ENCODE measurements at regions not wholly inside any gene's neighbourhood (a gene's known extent, or its start where the extent isn't known, plus 50 kb on each side); places are given as distances from the start of the nearest gene placed in this dataset.
A peak's percentile ranks its signal among the peaks of the same experiment; 100 is the strongest.
"Not testable (repeated sequence)": the region's sequence is repeated elsewhere in the genome, so short reads cannot be mapped to it uniquely, and the experiment has no call there.

DNA sequence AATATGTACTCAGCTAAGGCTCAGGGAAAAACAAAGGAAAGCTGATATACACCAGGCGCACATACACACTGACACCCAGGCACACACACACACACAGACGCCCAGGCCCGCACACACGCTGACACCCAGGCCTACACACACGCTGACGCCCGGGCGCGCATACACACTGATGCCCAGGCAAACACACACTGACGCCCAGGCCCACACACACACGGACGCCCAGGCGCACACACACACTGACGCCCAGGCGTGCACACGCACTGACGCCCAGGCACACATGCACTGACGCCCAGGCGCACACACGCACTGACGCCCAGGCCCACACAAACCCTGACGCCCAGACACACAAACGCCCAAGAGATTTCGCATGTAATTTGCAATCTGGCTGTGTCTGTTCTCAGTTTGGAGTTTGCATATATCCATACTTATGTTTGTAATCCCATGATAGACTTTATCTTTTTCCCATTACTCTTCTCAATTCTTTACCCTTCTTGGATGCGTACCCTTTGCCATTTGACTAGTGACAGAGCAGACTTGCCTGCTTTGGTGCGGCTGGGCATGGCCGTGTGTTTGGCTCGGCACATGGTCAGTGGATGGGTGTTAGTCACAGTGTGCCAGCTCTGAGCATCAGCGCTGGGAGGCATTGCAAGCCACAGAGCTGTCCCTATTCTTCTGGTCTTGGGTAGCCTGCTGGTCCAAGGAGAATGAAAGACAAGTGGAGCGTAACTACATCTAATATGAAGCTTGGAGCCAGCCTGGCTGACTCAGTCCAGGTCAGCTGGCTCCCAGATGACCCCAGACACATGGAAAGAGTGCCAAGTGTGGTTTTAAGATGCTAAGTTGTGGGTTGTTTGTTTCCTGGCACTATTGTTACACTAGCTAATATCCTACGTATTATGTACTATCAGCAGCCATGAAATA lies 632.4 kb upstream of the ZFP42 start:
- no peak for DNase-seq

DNA sequence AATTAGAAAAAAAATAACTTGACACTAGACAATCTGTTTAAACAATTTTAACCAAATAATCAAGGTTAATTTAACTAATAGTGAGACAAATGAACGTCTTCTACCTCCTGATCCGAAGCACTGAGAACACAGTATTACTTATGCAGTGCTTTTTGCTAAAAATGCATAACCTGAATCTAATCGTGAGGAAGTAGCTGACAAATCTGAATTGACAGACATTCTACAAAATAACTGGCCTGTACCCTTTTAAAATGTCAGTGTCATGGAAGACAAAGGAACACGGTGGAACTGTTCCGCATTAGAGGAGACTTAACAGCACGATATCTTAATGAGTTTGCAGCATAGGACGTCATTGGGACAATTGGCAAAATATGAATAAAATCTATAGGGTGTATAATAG lies 631.2 kb upstream of the ZFP42 start:
- no peak for DNase-seq

DNA sequence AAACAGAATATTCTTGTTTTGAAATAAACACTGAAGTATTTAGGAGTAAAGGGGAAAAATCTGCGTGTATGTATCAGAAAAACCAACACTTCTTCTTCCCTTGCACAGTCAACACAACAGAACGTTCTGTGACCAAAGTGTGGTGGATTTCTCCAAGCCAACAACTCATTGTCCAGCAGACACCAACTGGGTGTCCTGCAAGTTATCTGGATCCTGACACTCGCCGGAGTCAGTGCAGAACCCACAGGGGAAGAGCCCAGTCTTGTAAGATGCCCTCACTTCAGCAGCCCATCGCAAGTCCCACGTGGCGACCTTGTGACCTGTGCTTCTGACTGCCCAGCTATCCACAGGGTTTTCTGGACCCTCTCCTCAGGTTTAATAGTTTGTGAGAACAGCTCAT lies 630.7 kb upstream of the ZFP42 start:
- DNase-seq: no peak

DNA sequence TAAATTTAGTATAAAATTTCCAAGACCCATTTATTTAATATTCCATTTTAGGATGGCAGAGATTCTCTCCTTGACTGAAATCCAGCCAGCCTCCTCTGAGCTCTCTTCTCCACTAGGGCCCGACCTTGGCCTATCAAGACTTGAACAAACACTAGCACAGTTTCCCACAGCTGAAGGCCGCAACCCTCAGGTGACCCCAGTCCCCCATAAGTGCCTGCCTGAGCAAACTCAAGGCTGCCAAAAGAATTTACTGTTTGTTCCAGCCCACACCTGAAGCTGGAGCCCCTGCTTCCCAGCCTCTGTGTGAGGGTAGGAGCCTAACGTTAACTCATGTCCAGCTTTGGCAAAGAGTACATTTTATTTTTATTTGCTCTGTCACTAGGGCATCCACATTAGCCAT lies 629.0 kb upstream of the ZFP42 start:
- no peak for DNase-seq

DNA sequence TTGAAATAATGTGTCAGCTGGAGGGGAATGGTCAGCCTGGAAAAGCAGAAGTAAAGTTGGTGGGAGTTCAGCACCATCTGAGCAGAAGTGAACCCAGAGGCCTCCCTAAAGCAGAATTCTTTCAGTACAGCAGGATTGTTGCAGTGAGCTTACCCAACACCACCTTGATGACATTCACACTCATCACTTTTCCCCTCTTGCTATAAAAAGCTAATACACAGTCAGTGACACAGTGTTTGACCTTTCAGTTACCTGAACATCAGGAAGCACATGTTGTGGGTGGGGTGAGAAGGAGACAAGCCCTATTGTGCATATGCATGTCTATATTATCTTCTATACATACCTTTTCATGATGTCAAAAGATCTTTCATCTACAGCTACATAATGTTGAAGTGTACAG lies 624.7 kb upstream of the ZFP42 start:
- no peak for DNase-seq

DNA sequence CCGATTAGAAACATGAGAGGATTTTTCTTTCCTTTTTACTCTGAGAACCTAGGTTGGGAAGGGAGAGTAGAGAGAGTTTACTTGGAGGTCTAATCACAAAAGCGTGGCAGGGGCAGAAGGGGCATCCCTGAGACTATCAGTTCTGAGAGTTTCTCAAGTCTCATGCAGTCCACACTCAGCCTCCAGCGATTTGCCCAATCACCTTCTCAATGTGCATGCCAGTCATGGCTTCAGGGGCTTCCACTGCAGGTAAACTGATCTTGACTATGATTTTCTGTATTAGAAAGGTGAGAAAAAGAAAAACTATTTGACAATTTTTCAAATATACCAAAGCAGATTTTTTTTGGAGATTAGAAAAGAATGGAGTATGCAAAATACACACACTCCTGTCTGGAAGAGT lies 617.1 kb upstream of the ZFP42 start:
- no peak for DNase-seq

DNA sequence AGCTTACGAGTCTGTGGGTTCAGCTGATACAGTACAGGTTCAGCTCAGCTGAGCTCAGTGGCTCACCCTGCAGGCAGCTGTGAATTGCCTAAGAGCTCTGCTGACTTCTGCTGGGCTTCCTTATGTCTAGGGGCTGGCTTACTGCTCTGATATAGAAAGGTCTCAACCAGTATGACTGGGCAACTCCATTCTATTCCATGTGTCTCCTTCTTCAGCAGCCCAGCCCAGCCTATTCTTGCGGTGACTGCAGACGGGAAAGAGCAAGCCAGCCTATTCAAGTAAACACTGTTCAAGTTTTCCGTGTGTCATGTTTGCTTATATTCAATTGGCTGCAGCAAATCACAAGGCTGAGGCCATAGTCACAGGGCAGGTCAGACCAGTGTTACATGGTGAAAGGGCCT lies 615.4 kb upstream of the ZFP42 start:
- no peak for DNase-seq

DNA sequence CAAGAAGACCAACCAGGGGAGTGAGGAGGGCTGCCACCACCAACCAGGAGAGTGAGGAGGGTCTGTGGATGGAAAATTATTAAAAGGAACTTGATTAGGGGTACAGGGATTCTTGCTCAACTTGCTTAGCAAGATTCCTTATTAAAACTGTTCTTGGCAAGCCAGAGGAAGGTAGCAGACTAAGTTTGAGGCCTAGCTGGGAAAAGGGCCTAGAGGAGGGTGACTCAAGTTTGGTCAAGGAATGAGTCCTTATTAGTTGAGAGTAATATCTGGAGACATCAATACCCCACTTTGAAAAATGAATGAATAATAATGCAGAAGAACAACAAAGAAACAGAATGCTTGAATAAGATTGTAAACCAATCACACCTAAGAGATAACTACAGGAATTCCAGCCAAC lies 612.4 kb upstream of the ZFP42 start:
- no peak for DNase-seq

DNA sequence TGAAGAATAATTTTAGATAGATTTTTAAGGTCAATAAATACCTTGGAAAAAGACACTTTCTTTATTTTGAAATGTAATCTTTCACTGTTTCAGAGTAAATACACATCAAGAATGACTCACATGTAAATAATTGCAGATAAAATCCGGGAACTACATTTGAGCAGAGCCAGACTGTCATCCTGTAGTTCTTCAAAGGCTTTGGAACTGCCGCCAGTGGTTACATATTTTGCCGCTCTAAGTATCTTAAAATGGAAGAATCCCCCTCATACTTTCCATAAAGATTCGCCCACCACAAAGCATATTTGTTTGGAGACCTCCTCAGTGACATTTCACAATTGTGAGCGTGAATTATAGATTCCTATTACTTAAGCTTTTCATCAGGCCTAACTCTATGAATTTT lies 607.8 kb upstream of the ZFP42 start:
- DNase-seq: no peak

DNA sequence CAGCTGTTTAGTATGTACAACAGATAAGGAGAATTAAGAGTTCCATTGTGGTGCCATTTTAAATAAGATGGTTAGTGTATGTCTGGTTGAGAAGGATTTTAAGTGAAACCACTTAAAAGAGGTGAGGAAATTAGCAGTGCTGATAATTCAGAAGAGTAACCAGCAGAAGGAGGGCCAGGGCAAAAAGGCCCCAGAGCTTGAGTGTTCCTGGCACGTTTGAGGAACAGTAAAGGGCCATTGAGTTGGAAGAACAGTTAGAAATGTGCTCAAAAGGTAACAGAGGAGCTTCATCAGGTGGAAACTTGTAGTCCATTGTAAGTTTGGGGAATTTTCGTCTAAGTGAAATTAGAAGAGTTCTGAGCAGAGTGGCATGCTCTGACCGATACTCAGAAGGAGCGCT lies 606.2 kb upstream of the ZFP42 start:
- DNase-seq: no peak

DNA sequence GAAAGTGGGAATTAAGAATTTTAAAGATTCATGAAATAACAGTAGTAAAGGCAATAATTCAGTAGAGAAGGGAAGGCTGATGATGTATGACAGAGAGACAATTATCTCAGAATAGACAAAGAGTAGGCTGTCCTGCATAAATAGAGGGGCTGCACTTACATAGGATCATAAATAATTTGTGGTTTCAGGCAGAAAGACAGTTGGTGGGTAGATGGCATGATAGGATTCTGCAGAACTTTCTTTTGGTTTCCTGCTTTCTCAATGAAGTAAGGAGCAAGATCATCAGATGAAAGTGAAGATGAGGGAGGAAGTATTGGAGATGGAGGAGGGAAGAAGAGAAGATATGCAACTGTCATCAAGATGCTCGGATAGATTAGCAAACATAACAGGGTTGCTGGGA lies 604.9 kb upstream of the ZFP42 start:
- no peak for DNase-seq

DNA sequence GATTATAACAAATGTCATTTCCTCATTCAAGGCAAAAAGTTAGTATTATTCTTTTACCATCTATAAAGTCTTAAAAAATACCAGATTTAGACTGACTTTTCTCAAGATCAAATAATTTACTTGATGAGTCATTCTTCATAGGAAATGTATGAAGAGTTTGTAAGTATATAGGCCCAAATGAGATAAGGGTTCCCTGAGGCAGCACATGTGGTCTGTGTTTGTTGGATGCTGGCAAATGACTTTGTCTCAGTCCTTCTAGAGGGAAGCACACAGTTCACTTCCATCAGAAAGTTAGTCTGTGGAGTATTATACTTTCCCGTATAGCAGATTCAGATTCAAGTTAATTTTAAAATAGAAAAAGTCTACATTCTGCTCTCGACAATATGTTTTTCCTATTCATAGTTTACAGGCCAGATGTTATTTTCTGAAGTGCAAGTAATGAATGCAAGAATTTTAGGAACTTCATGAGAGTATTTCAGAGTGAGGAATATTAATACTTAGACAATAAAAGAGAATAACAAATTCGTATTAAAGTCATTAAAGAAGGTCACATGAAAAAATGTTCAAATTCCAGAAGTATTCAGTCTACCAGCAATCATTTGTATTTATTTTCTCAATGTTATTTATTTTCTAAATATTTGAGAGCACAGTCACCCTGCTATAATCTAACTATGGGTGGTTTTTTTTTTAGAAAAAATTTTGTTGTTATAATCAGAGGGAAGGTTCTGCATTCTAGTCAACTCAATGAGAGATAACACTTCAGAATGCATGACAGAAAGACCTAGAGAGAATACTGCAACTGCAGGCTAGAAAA lies 601.8 kb upstream of the ZFP42 start:
- DNase-seq: no peak

DNA sequence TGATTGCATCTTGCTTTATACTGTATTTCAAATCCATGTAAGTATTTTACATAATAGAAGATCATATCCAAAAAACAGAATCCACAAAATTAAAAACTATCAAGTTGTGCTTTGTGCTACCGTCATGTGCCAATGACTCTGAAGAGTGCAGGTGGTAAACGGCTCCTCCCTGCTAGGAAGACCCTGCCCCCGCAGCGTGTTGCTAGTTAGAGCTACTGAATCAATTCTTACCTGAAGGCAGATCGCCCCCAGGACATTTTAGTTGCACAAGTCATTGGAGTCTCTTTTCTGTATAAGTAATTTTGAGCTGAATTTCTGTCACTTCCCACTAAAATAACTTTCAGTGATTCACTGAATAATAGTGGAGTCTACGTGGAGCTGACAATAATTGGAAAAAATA lies 599.5 kb upstream of the ZFP42 start:
- DNase-seq: no peak

DNA sequence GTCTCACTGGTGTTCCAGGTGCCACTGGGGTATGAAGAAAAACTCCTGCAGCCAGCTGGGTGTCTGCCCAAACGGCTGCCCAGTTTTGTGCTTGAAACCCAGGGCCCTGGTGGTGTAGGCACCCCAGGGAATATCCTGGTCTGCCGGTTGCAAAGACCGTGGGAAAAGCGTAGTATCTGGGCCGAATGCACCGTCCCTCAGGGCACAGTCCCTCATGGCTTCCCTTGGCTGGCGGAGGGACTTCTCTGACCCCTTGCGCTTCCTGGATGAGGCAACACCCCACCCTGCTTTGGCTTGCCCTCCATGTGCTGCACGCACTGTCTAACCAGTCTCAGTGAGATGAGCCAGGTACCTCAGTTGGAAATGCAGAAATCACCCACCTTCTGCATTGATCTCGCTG lies 587.1 kb upstream of the ZFP42 start:
- DNase-seq: not testable (repeated sequence)

DNA sequence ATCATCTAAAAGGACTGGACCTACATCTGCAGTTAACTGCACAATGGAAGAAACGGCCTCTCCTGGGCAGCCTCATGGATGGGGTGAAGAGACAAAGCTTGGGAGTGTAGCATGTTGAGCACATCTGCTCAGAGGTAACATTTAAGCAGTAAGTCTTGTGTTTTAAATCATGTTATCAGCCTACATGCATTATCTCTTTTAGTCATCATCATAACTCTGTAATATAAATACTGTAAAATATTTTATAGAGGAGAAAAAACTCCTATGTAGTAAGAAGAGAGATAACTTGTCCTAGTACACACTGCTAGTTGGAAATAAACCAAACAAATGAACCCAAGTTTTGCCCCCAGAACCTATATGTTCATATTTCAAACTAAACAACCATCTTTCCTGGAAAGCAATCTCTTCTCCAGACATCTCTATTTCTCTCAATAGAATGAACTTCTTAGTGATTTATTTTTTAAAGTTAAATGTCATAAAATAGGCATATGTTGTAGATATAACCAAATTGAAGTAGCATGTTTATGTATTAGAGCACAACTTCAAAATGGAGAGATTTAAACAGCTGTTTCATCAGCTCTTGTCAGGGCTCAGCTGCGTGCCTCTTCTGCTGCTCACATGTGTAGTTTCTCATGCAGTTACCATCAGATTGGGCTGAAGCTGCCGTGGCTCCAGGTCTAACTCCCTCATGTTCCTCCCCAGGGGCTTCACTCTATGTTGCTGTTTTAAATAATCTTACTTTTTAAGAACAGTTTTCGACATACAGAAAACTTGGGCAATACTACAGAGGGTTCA lies 581.8 kb upstream of the ZFP42 start:
- no peak for DNase-seq

DNA sequence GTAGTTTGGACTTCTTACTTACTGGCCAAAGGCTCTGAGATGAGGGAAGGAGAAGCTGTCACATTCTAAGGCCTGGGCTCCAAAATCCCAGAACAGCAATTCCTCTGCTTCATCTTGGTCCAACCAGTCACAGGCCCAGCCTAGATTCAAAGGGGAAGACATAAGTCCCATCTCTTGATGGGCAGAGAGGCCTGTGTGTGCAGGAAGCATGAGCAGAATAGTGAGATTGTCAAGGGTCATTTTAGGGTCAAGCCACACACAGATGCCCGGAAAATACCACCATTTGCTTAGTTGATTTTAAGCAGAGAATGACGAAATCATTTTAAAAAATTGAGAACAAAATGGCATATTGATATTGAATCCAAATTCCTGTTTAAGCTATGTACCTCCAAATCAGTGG lies 580.9 kb upstream of the ZFP42 start:
- DNase-seq: peak; percentile 26

DNA sequence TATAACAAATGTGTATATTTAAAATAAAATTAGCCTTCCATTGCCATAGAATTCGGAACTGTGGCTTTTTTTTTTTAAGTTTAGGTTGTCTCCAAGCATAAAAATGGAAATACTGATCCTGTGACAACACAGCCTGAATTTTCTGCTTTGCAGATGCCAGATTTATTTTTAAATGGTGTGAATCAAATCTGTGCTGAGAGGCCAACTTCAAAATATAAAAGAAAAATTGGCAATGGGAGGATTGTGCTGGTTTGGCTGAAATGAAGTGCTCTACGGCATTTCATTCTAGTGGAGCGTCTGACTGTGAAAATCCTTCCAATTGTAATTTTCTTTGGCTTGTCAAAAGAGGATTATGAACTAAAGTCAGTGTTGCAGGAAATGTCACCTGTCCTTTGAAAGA lies 580.3 kb upstream of the ZFP42 start:
- DNase-seq: peak; percentile 30

DNA sequence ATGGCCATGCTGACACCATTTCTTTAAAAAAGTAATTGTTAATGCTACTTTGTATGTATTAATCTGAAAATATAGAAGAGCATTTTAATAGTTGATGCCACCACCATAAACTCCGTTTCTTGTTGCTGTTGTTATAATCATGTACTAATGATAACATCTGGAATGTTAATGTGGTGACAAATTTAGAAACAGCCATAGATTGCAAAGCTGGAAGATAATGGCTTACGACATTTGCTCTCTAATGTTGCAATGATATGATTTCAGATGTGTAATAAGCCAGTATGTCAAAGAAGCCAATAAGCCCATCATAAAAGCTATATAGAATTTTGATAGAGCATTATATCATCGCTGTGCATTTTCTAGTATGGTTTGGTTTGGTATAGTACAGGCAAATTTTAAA lies 579.4 kb upstream of the ZFP42 start:
- DNase-seq: no peak

DNA sequence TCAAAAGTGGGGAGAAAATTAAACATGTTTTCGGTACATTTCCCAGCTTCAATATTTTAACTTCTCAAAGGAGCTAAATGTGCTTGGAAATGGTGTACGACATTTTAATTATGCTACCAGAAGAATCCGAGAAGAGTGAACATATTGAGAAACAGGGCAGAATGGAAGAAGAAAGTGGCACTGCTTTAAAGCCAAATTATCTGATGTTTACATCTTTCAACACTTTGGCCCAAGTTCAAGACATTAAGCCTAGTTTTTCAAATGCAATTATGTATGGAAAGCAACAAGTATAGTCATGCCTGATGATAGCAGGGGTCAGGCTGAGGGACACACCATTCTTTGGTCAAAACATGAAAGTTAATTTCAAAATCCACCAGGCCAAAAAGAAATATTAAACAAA lies 577.9 kb upstream of the ZFP42 start:
- DNase-seq: no peak

DNA sequence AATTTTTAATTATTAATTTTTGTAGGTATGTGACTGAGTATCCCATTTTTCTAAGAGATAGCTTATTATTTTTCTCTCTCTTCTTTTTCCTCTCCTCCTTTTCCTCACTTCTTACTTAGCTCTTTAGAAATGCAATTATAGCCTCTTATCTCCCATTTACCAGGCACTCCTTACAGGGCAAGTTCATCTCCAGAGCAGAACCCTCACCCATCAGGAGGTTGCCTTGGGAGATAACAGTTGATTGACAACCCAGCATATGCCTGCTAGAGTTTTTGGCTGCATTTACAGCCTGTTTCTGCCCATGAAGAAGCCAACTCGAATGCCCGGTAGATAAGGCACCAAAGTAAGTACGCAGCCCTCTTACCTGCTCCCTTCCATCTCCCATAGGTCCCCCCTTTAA lies 572.9 kb upstream of the ZFP42 start:
- no peak for DNase-seq

DNA sequence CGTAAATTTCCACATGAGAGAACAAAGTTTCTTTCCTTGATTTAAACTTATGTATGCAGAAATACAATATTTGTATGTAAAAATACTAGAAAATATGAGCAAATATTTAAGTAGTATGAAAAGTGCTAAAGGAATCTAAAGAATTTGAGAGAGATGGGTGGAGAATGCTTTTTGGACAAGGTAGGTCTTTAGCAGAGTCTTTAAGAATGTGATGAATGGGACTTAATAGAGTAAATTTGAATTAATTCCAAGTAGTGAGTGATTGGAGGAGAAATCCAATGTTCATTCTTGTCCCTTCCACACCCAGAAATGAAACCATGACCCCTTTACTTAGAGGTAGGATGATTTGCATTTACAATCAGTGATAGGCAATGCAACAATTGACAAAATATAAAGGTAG lies 570.9 kb upstream of the ZFP42 start:
- no peak for DNase-seq

DNA sequence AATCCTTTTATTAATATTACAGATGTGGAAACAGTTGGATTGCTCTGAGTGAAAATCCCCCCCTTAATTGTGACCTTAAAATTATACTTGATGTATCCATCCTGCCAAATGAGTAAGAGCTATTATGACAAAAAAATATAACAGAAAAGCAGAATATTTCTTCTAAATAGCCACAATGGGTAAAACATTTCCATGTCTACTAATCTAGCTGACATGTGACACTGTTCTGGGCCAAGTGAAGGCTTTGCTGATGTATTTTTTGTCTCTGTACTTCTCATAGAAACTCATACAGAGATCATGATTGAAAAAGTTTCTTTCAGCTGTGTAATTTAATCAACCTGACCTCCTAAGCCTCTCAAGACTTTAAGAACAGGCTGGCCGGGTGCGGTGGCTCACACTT lies 569.1 kb upstream of the ZFP42 start:
- no peak for DNase-seq

DNA sequence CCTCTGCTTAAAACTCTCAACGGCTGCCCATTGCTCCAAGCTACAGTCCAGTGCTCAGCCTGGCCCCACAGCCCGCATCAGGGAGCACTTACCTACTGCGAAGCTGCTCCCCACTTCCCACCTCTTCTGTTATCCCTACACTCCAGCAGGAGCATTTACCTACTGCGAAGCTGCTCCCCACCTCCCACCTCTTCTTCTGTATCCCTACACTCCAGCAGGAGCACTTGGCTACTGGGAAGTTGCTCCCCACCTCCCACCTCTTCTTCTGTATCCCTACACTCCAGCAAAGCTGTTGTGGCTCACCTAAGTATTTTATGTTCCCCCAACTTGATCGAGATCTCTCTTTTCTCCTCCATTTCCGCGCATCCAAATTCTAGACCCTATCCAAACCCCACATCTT lies 563.3 kb upstream of the ZFP42 start:
- no peak for DNase-seq

DNA sequence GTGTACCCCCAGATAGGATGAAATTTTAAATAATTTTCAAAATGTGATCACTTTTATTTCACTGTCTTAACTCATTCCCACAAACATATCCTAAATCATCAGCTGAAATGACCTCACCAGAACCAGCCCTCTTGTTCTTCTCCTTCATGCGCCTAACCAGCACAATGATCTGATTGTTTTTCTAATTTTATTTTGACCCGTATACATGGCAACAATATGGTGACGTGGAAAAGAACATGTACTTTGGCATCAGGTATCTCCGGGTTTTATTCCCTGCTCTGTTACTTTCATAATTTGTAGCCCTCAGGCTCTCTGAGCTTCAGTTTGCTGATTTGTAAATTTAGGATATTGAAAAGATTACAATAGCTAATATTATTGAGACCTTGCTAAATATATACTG lies 562.4 kb upstream of the ZFP42 start:
- DNase-seq: no peak

All from left hindlimb (tissue), 1 donor.